Dermis blood vessel endothelial cell (primary cell): ENCODE measurements at regions not wholly inside any gene's neighbourhood (a gene's known extent, or its start where the extent isn't known, plus 50 kb on each side); places are given as distances from the start of the nearest gene placed in this dataset.
"Not testable (repeated sequence)": the region's sequence is repeated elsewhere in the genome, so short reads cannot be mapped to it uniquely, and the experiment has no call there.

Source experiments
- DNase-seq: peaks from one replicate; pipeline ENCODE4 v3.0.0; 2010

GRCh38 chr7:26955516-26955915 is 91.1 kb upstream of the SKAP2 start:
- DNase-seq = no peak

DNA sequence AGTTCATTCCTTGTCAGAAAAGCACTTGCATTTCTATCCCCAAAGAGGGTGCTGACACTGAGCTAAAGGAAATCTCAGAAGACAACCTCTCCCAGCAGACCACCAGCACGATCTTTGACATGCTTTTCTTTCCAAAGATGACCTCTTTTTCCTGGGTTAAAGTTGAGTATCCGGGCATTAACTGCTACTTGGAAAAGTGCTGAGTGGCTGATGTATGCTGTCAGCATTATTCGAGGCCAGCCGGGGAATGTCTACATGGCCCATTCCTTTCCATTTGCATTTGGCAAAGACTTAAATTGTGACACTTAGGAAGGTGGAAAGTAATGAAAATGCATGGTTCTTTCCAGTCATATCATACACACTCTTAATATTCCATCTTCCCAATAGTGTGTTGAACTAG is 90.6 kb upstream of the SKAP2 start:
- DNase-seq = no peak

DNA sequence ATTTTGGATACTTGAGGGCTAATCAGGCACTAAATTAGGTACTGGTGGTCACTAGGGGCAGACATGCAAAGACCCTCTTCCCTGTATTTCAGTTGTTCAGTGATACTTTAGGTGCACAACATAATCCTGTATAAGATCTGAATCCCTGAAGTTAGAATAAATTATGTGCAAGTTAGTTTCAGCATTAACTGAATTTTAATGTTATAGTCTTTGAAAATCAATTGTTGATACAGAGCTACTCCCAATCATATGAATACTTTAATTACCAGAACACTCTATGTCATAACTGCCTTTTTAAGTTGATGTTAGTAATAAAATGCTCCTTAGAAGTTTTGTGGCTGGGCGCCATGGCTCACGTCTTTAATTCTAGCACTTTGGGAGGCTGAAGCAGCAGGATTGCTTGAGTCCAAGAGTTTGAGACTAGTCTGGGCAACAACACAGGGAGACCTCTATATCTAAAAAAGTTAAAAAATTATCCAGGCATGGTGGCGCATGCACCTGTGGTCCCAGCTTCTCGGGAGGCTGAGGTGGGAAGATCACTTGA is 87.1 kb upstream of the SKAP2 start:
- no peak for DNase-seq

- DNase-seq = no peak
Measured at GRCh38 chr7:26950889-26951288, 86.5 kb upstream of the SKAP2 start.

DNA sequence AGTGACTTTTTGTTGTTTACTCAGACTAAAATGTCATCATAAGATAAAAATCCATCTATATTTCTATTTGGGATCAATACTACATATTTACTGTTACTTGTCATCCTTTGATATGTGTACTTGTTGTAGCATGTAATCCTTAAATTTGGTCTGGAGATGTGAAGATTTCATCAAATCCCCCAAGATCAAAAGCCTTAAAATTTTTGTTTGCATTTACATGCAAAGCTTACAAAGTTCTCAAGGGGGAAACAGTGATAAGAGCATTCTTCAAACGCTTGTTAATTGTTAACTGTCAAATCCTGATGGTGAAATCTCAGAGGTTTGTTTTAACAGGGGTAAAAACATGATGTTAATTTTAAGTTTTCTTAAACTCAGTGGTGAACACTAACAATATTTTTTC is 84.9 kb upstream of the SKAP2 start:
- DNase-seq = no peak

- DNase-seq = no peak
Measured at GRCh38 chr7:26948617-26949118, 84.3 kb upstream of the SKAP2 start.

- DNase-seq = no peak
Measured at GRCh38 chr7:26944501-26945358, 80.3 kb upstream of the SKAP2 start.

GRCh38 chr7:26937939-26938623 is 73.7 kb upstream of the SKAP2 start:
- no peak for DNase-seq

GRCh38 chr7:26937306-26937705 is 72.9 kb upstream of the SKAP2 start:
- no peak for DNase-seq

DNA sequence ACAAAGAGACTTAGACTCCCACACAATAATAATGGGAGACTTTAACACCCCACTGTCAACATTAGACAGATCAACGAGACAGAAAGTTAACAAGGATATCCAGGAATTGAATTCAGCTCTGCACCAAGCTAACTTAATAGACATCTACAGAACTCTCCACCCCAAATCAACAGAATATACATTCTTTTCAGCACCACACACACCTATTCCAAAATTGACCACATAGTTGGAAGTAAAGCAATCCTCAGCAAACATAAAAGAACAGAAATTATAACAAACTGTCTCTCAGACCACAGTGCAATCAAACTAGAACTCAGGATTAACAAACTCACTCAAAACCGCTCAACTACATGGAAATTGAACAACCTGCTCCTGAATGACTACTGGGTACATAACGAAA is 68.2 kb upstream of the SKAP2 start:
- not testable (repeated sequence) for DNase-seq

- no peak for DNase-seq
Measured at GRCh38 chr7:26930845-26931244, 66.5 kb upstream of the SKAP2 start.

GRCh38 chr7:26930201-26930600 is 65.8 kb upstream of the SKAP2 start:
- DNase-seq = no peak

DNA sequence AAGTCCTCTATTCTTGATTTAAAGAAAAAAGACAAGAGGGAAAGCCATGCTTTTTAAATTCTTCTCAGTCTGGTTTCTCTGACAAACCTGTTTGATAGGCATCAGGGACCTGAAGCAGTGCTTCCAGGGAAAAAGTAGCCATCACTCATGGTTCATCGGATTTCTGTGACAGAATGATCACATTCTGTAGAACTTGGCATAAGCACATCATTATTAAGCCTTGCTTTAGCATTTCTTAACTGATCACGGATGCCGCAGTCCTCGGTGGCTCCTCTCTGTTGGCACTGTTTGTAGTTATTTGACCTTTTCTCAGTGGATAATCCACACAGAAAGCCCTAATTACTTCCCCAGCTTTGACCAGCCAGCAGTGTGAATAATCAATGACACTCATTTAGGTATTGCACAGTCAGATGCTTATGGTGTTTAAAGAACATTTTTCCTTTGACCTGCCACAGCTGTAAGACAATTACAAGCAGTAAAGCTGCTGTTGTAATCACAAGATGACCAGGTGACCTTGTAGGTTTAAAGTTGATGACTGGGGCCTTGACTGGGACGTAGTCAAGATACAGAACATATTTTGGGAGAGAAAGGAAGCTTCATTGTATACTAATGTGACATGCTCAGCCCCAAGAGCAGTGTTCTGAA is 64.4 kb upstream of the SKAP2 start:
- DNase-seq = no peak

GRCh38 chr7:26925768-26926167 is 61.4 kb upstream of the SKAP2 start:
- DNase-seq = no peak

DNA sequence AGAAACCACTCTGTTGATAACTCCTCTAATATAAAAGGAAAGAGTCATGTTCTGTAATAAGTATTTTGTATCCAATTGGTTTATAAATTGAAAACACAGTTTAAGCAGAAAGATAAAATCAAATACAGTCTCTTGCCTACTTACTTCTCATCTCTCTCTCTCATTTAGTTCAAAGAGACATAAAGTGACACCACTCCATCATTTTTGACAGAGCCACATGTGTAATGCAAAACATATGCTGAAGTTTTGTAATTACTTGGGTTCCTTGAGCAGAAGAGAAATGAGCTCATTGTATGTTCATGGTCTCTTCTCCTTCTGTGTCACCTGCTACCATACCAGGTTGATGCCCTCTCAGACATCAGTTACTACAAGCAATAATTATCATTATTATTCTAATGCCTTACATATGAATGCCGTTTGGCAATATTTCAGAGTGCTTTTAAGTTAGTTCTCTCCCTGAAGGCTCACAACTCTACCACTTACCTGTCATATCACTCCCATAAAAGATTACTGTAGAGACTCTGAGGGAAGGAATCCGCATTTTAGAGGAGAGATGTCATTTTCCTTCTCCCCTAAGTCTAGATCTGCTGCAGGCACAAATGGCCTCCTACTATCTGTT is 59.9 kb upstream of the SKAP2 start:
- no peak for DNase-seq

- DNase-seq = no peak
Measured at GRCh38 chr7:26919906-26920493, 55.6 kb upstream of the SKAP2 start.

DNA sequence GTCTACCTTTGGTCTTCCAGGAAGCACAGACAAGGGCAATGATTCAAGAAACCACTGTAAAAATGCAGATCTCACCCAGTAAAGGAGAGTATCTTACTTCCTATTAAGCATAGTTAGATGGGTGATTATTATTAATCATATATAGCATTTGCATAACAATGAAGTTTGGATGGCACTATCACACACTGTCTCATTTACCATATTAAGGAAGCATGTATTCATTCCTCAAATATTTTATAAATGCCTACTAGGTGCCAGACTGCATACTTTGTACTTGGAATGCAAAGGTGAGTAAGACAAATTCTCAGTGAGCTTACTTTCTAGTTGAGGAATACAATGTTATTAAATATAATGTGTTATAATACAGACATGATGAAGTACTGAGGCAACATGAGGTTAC is 53.9 kb upstream of the SKAP2 start:
- no peak for DNase-seq

GRCh38 chr7:26916779-26917320 is 52.5 kb upstream of the SKAP2 start:
- no peak for DNase-seq

GRCh38 chr7:26916336-26916735 is 51.9 kb upstream of the SKAP2 start:
- DNase-seq = no peak
